Epithelial cell of proximal tubule (primary cell): ENCODE measurements at regions not wholly inside any gene's neighbourhood (a gene's known extent, or its start where the extent isn't known, plus 50 kb on each side); places are given as distances from the start of the nearest gene placed in this dataset.

Experiments used
- DNase-seq: peaks from one replicate; pipeline ENCODE4 v3.0.0-alpha.2; 2011; ENCODE audit warnings: low read depth
- H3K4me3 ChIP-seq: 2 replicates; pipeline ENCODE4 v1.5.1; 2011; ENCODE audit warnings: low read depth, mild to moderate bottlenecking, low read length
- CTCF ChIP-seq: conservative IDR thresholded peaks from 2 replicates; pipeline ENCODE4 v1.5.1; 2012; ENCODE audit warnings: low read depth, mild to moderate bottlenecking, low read length

- H3K4me3 ChIP-seq, result no peak overlapping the region
Measured at GRCh38 chr14:84520711-84521338, 1009.1 kb upstream of the FLRT2 start.

DNA sequence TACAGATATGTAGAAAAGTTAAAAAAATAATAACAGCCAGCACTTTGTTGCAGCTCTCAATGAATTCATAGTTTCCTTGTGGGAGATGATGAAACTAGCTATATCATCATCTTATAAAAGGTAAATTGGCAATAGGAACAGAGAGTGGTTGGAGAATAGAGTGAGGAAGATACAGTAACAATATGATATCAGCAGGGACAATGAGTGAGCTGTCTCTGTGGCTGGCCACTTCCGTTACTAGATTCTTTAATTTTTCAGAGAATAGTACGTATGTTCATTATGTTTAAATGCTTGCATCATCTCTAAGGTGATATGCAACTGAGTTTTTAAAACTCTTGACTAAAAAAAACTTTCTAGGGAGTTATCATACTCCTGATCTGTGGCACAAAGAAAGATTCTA lies 1006.2 kb upstream of the FLRT2 start:
- DNase-seq, result no peak
- no peak overlapping the region for H3K4me3 ChIP-seq
- no peak for TF ChIP-seq CTCF

More at GRCh38 chr14:84520711-84521338, 1009.1 kb upstream of the FLRT2 start:
- no peak for TF ChIP-seq CTCF
- no peak for DNase-seq

DNA sequence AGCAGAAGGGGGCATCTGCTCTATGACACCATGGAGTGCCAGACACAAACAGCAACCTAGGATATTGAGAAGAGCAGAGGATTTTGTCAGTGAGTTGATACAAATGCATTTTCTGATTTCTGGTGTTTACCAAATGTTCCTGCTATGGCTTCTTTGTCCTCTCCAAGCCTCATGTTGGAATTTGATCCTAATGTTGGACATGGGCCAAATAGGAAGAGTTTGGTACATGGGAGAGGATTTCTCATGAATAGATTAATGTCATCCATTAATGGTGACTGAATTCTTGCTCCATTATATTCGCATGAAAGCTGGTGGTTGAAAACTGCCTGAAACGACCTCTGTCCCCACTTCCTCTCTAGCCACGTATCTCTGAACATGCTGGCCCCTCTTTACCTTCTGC lies 1002.2 kb upstream of the FLRT2 start:
- no peak for DNase-seq
- no peak overlapping the region for H3K4me3 ChIP-seq
- no peak for TF ChIP-seq CTCF

DNA sequence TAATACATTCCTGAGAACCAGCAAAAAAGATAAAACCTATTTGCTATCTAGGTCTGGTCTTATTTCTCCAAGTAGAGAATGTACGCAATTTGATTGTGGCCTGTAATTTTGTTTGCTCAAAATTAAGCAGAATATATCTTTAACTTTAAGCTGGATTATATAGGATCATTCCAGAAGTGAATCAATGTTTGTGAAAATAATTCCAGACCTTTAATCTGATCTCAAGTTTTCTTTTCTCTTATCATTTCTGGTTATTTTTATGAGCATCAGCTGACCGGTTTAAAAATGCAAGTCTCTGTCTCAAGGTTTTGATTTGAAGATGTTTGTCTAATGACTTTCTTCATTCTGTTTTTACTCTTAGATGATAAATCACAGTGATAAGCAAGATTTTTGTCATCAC lies 997.9 kb upstream of the FLRT2 start:
- no peak overlapping the region for H3K4me3 ChIP-seq
- no peak for DNase-seq
- no peak for TF ChIP-seq CTCF

GRCh38 chr14:84533181-84533725 lies 996.7 kb upstream of the FLRT2 start:
- no peak for DNase-seq
- no peak for TF ChIP-seq CTCF
- no peak overlapping the region for H3K4me3 ChIP-seq

- no peak for TF ChIP-seq CTCF
- H3K4me3 ChIP-seq, result no peak overlapping the region
- DNase-seq, result no peak
Measured at GRCh38 chr14:84533791-84534190, 996.2 kb upstream of the FLRT2 start.

- no peak overlapping the region for H3K4me3 ChIP-seq
- DNase-seq, result no peak
Measured at GRCh38 chr14:84535484-84535883, 994.5 kb upstream of the FLRT2 start.

More at GRCh38 chr14:84535484-84535883, 994.5 kb upstream of the FLRT2 start:
- TF ChIP-seq CTCF, result no peak
